GM23338 (cell line): ENCODE measurements at regions not wholly inside any gene's neighbourhood (a gene's known extent, or its start where the extent isn't known, plus 50 kb on each side); places are given as distances from the start of the nearest gene placed in this dataset.

Source experiments
- ATAC-seq: fragments of 200-7000 bp; cut with Tn5 transposase; 3 replicates; pipeline ENCODE4 v1.9.1; 2020
- DNase-seq: peaks from one replicate; pipeline ENCODE4 v3.0.0-alpha.2; 2015; ENCODE audit warnings: low spot score
- H2AFZ ChIP-seq: fragments of 200-600 bp; sonication (generic); 2 replicates; pipeline ENCODE4 v1.8.0; 2016; ENCODE audit warnings: antibody characterized with exemption, mild to moderate bottlenecking, moderate library complexity
- H3F3A ChIP-seq: fragments of 200-600 bp; sonication (generic); replicated peaks from 2 replicates; pipeline ENCODE4 v1.8.0; 2017; ENCODE audit warnings: antibody characterized with exemption, mixed run types, low read depth
- H3K27ac ChIP-seq: fragments of 200-600 bp; sonication (generic); 2 replicates; pipeline ENCODE4 v1.6.1; 2016; ENCODE audit warnings: low read depth
- H3K27me3 ChIP-seq: fragments of 200-600 bp; sonication (generic); 2 replicates; pipeline ENCODE4 v1.8.0; 2016; ENCODE audit warnings: mild to moderate bottlenecking, mixed run types, moderate library complexity; ENCODE audit not compliant: insufficient read depth
- H3K36me3 ChIP-seq: fragments of 200-600 bp; sonication (generic); 2 replicates; pipeline ENCODE4 v1.8.0; 2016; ENCODE audit warnings: mild to moderate bottlenecking; ENCODE audit not compliant: insufficient read depth
- H3K4me1 ChIP-seq: fragments of 200-600 bp; sonication (generic); 2 replicates; pipeline ENCODE4 v1.8.0; 2016; ENCODE audit warnings: mild to moderate bottlenecking, moderate library complexity; ENCODE audit not compliant: insufficient read depth
- H3K4me2 ChIP-seq: fragments of 200-600 bp; sonication (generic); 2 replicates; pipeline ENCODE4 v1.7.1; 2017; ENCODE audit warnings: mixed run types
- H3K4me3 ChIP-seq: fragments of 200-600 bp; sonication (generic); 2 replicates; pipeline ENCODE4 v1.6.1; 2016; ENCODE audit warnings: mixed run types
- H3K79me2 ChIP-seq: fragments of 200-600 bp; sonication (generic); replicated peaks from 2 replicates; pipeline ENCODE4 v1.8.0; 2017; ENCODE audit warnings: mild to moderate bottlenecking; ENCODE audit not compliant: insufficient read depth
- H3K9me2 ChIP-seq: fragments of 200-600 bp; sonication (generic); 2 replicates; pipeline ENCODE4 v1.8.0; 2017; ENCODE audit not compliant: insufficient read depth
- H4K20me1 ChIP-seq: fragments of 200-600 bp; sonication (generic); replicated peaks from 2 replicates; pipeline ENCODE4 v1.8.0; 2017; ENCODE audit warnings: mild to moderate bottlenecking; ENCODE audit not compliant: insufficient read depth
- H3K27ac Mint-ChIP-seq: 2 replicates; pipeline ENCODE4 v1.8.0; 2020; ENCODE audit warnings: inconsistent platforms, mild to moderate bottlenecking, moderate library complexity, mixed read lengths
- H3K27me3 Mint-ChIP-seq: 3 replicates; pipeline ENCODE4 v1.8.0; 2022; ENCODE audit warnings: low read depth, mild to moderate bottlenecking, moderate library complexity, mixed read lengths, inconsistent platforms; ENCODE audit not compliant: insufficient read depth, poor library complexity
- H3K36me3 Mint-ChIP-seq: 3 replicates; pipeline ENCODE4 v1.8.0; 2021; ENCODE audit warnings: low read depth, mild to moderate bottlenecking, inconsistent platforms, moderate library complexity, mixed read lengths
- H3K4me1 Mint-ChIP-seq: 3 replicates; pipeline ENCODE4 v1.8.0; 2020; ENCODE audit warnings: mild to moderate bottlenecking, inconsistent platforms, mixed read lengths
- H3K4me3 Mint-ChIP-seq: 3 replicates; pipeline ENCODE4 v1.8.0; 2021; ENCODE audit warnings: moderate library complexity, mild to moderate bottlenecking, inconsistent platforms, mixed read lengths
- H3K9me3 Mint-ChIP-seq: 3 replicates; pipeline ENCODE4 v1.8.0; 2020; ENCODE audit warnings: moderate library complexity, mild to moderate bottlenecking, inconsistent platforms, mixed read lengths
- CREB1 ChIP-seq: fragments of 250-450 bp; sonication (Bioruptor Pico); IDR thresholded peaks from 2 replicates; pipeline ENCODE4 v1.5.0; 2020; ENCODE audit warnings: low read depth, mild to moderate bottlenecking, moderate library complexity
- EZH2 ChIP-seq: fragments of 200-600 bp; sonication (generic); IDR thresholded peaks from one replicate; pipeline ENCODE4 v1.8.0; 2017; ENCODE audit warnings: antibody characterized with exemption, mild to moderate bottlenecking, low read depth; ENCODE audit not compliant: unreplicated experiment
- EZH2phosphoT487 ChIP-seq: fragments of 200-600 bp; sonication (generic); IDR thresholded peaks from one replicate; pipeline ENCODE4 v1.8.1; 2018; ENCODE audit warnings: antibody characterized with exemption; ENCODE audit not compliant: unreplicated experiment
- JUNB ChIP-seq: IDR thresholded peaks from one replicate; pipeline ENCODE4 v1.6.1; 2016; ENCODE audit warnings: antibody characterized with exemption; ENCODE audit not compliant: unreplicated experiment
- NANOG ChIP-seq: IDR thresholded peaks from 2 replicates; pipeline ENCODE4 v1.6.1; 2016; ENCODE audit warnings: antibody characterized with exemption, borderline replicate concordance
- STAT1 ChIP-seq: IDR thresholded peaks from one replicate; pipeline ENCODE4 v1.6.1; 2016; ENCODE audit warnings: antibody characterized with exemption; ENCODE audit not compliant: unreplicated experiment
- ZNF114 ChIP-seq: fragments of 250-450 bp; sonication (Bioruptor Pico); IDR thresholded peaks from 2 replicates; pipeline ENCODE4 v1.5.0; 2020; ENCODE audit warnings: mild to moderate bottlenecking, moderate library complexity
- TF ChIP-seq, protein P1 (sequence below): fragments of 250-450 bp; sonication (Bioruptor Pico); IDR thresholded peaks from 2 replicates; pipeline ENCODE4 v1.5.0; 2020; ENCODE audit warnings: mild to moderate bottlenecking, moderate library complexity

DNA sequence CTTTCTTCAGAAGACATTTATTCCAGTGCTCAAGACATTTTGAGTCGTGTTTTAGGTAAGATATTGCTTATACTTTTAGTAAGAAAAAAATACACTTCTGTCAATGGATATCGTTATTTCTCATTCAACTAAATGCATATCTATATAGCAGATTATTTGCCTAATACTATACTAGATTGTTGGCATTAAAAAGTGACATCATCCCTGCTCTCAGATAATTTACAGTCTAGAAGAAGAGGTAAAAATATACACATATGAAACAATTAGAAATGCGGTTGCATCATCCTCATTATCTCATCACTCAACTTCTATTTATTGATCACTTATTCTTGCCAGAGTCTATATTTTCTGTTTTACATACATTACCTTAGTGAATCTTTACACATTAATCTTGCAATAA lies 367.7 kb downstream of the ADGRL2 start (continued):
- TF ChIP-seq, protein P1, sequence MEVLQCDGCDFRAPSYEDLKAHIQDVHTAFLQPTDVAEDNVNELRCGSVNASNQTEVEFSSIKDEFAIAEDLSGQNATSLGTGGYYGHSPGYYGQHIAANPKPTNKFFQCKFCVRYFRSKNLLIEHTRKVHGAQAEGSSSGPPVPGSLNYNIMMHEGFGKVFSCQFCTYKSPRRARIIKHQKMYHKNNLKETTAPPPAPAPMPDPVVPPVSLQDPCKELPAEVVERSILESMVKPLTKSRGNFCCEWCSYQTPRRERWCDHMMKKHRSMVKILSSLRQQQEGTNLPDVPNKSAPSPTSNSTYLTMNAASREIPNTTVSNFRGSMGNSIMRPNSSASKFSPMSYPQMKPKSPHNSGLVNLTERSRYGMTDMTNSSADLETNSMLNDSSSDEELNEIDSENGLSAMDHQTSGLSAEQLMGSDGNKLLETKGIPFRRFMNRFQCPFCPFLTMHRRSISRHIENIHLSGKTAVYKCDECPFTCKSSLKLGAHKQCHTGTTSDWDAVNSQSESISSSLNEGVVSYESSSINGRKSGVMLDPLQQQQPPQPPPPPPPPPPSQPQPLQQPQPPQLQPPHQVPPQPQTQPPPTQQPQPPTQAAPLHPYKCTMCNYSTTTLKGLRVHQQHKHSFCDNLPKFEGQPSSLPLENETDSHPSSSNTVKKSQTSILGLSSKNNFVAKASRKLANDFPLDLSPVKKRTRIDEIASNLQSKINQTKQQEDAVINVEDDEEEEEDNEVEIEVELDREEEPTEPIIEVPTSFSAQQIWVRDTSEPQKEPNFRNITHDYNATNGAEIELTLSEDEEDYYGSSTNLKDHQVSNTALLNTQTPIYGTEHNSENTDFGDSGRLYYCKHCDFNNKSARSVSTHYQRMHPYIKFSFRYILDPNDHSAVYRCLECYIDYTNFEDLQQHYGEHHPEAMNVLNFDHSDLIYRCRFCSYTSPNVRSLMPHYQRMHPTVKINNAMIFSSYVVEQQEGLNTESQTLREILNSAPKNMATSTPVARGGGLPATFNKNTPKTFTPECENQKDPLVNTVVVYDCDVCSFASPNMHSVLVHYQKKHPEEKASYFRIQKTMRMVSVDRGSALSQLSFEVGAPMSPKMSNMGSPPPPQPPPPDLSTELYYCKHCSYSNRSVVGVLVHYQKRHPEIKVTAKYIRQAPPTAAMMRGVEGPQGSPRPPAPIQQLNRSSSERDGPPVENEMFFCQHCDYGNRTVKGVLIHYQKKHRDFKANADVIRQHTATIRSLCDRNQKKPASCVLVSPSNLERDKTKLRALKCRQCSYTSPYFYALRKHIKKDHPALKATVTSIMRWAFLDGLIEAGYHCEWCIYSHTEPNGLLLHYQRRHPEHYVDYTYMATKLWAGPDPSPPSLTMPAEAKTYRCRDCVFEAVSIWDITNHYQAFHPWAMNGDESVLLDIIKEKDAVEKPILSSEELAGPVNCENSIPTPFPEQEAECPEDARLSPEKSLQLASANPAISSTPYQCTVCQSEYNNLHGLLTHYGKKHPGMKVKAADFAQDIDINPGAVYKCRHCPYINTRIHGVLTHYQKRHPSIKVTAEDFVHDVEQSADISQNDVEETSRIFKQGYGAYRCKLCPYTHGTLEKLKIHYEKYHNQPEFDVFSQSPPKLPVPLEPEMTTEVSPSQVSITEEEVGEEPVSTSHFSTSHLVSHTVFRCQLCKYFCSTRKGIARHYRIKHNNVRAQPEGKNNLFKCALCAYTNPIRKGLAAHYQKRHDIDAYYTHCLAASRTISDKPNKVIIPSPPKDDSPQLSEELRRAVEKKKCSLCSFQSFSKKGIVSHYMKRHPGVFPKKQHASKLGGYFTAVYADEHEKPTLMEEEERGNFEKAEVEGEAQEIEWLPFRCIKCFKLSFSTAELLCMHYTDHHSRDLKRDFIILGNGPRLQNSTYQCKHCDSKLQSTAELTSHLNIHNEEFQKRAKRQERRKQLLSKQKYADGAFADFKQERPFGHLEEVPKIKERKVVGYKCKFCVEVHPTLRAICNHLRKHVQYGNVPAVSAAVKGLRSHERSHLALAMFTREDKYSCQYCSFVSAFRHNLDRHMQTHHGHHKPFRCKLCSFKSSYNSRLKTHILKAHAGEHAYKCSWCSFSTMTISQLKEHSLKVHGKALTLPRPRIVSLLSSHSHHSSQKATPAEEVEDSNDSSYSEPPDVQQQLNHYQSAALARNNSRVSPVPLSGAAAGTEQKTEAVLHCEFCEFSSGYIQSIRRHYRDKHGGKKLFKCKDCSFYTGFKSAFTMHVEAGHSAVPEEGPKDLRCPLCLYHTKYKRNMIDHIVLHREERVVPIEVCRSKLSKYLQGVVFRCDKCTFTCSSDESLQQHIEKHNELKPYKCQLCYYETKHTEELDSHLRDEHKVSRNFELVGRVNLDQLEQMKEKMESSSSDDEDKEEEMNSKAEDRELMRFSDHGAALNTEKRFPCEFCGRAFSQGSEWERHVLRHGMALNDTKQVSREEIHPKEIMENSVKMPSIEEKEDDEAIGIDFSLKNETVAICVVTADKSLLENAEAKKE (CRISPR knock-in tag), result no peak
- TF ChIP-seq EZH2 (no peak), NANOG (no peak), JUNB (no peak)

DNA sequence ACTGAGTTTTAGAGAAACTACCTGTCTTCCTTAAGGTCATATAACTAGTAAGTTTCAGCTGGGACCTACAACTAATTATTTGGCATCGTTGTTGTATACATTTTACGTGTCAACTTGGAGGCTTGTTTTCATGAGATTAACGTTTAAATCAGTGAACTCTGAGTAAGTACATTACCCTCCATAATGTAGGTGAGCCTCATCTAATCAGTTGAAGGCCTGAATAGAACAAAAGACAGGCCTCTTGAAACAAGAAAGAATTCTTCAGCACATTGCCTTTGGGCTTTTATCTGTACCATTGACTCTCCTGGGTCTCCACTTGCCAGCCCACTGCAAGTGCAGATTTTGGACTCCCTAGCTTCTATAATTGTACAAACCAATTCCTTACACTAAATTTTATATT lies 364.6 kb downstream of the ADGRL2 start:
- Histone ChIP-seq H3K79me2 (no peaks in the 10 kb centered on the region), H3K9me2 (no peaks in the 10 kb centered on the region)
- H3K27ac Mint-ChIP-seq, result no peak overlapping the region

More for the DNA sequence above, 364.6 kb downstream of the ADGRL2 start:
- H3K4me1 Mint-ChIP-seq, result no peaks in the 10 kb centered on the region; the same call in 2 of the 3 replicates
- no peaks in the 10 kb centered on the region for H3K9me3 Mint-ChIP-seq
- H3K27me3 Mint-ChIP-seq, result no peaks in the 10 kb centered on the region
- no peak overlapping the region for H3K4me3 ChIP-seq
- H3K36me3 Mint-ChIP-seq, result no peaks in the 10 kb centered on the region
- no peak for TF ChIP-seq STAT1
- no peak for TF ChIP-seq CREB1
- no peak for TF ChIP-seq EZH2
- TF ChIP-seq EZH2phosphoT487, result no peak
- no peak for TF ChIP-seq ZNF114 (CRISPR knock-in tag)
- H3K36me3 ChIP-seq, result no peaks in the 10 kb centered on the region
- no peak for DNase-seq
- no peak overlapping the region for H3K27ac ChIP-seq
- H3F3A ChIP-seq, result no peaks in the 10 kb centered on the region
- no peak for ATAC-seq
- H2AFZ ChIP-seq, result no peak overlapping the region
- no peaks in the 10 kb centered on the region for H4K20me1 ChIP-seq
- no peak overlapping the region for H3K4me3 Mint-ChIP-seq
- H3K4me2 ChIP-seq, result no peak overlapping the region
- no peaks in the 10 kb centered on the region for H3K27me3 ChIP-seq
- no peaks in the 10 kb centered on the region; the same call in 1 of the 2 replicates for H3K4me1 ChIP-seq
